SU-DHL-6 (cell line): ENCODE measurements at regions not wholly inside any gene's neighbourhood (a gene's known extent, or its start where the extent isn't known, plus 50 kb on each side); places are given as distances from the start of the nearest gene placed in this dataset.

Source experiments
- H2AFZ ChIP-seq: fragments of 200-600 bp; sonication (generic); 2 replicates; pipeline ENCODE4 v1.6.1; 2014; ENCODE audit warnings: low read depth, mild to moderate bottlenecking, moderate library complexity, mixed read lengths, antibody characterized with exemption, low read length; ENCODE audit not compliant: severe bottlenecking
- H3F3A ChIP-seq: fragments of 200-600 bp; shearing (Covaris generic); 2 replicates; pipeline ENCODE4 v1.6.0; 2016; ENCODE audit warnings: antibody characterized with exemption, mild to moderate bottlenecking; ENCODE audit not compliant: insufficient read depth
- H3K27ac ChIP-seq: fragments of 200-600 bp; sonication (generic); 2 replicates; pipeline ENCODE4 v1.5.1; 2016; ENCODE audit warnings: low read depth, mild to moderate bottlenecking, low read length, moderate library complexity, mixed read lengths
- H3K27me3 ChIP-seq: fragments of 200-600 bp; sonication (generic), shearing (Covaris generic); 2 replicates; pipeline ENCODE4 v1.6.0; 2014; ENCODE audit warnings: mild to moderate bottlenecking, low read length
- H3K36me3 ChIP-seq: fragments of 200-600 bp; sonication (generic); 2 replicates; pipeline ENCODE4 v1.6.1; 2014; ENCODE audit warnings: mild to moderate bottlenecking, low read length, mixed read lengths
- H3K4me2 ChIP-seq: fragments of 300-600, 200-600 bp; shearing (Covaris generic), sonication (generic); 2 replicates; pipeline ENCODE4 v1.6.0; 2014; ENCODE audit warnings: low read length, low read depth, mild to moderate bottlenecking; ENCODE audit not compliant: poor library complexity, severe bottlenecking
- H3K4me3 ChIP-seq: fragments of 200-600 bp; sonication (generic); 2 replicates; pipeline ENCODE4 v1.5.1; 2014; ENCODE audit warnings: antibody characterized with exemption, low read length, mild to moderate bottlenecking, mixed read lengths; ENCODE audit not compliant: insufficient read depth, poor library complexity, severe bottlenecking
- H3K79me2 ChIP-seq: fragments of 200-600 bp; sonication (generic); 2 replicates; pipeline ENCODE4 v1.6.1; 2014; ENCODE audit warnings: mild to moderate bottlenecking, low read length, moderate library complexity; ENCODE audit not compliant: insufficient read depth
- H3K9ac ChIP-seq: fragments of 200-600 bp; sonication (generic); 2 replicates; pipeline ENCODE4 v1.7.0; 2014; ENCODE audit warnings: mild to moderate bottlenecking, low read length
- H3K9me2 ChIP-seq: fragments of 200-600 bp; sonication (generic); replicated peaks from 2 replicates; pipeline ENCODE4 v1.6.1; 2014; ENCODE audit warnings: low read length; ENCODE audit not compliant: insufficient read depth
- H3K9me3 ChIP-seq: fragments of 200-600 bp; sonication (generic); 2 replicates; pipeline ENCODE4 v1.6.1; 2014; ENCODE audit warnings: low read length, mixed read lengths; ENCODE audit not compliant: insufficient read depth
- H4K20me1 ChIP-seq: fragments of 200-600 bp; sonication (generic); 2 replicates; pipeline ENCODE4 v1.6.1; 2014; ENCODE audit warnings: low read depth, mild to moderate bottlenecking, antibody characterized with exemption, low read length, moderate library complexity, mixed read lengths
- CTCF ChIP-seq: fragments of 200-600 bp; sonication (generic); IDR thresholded peaks from one replicate; pipeline ENCODE4 v1.5.1; 2017; ENCODE audit warnings: antibody characterized with exemption, mild to moderate bottlenecking, low read length, moderate library complexity; ENCODE audit not compliant: insufficient read depth, poor library complexity, severe bottlenecking
- EZH2phosphoT487 ChIP-seq: fragments of 200-600 bp; sonication (generic), shearing (Covaris generic); conservative IDR thresholded peaks from 2 replicates; pipeline ENCODE4 v1.6.1; 2018; ENCODE audit warnings: mild to moderate bottlenecking, antibody characterized with exemption, low read length, moderate library complexity, mixed read lengths

GRCh38 chr7:79507131-79507530 lies 53.7 kb upstream of the MAGI2 start:
- Histone ChIP-seq H3K79me2 (no peaks in the 10 kb centered on the region), H3K36me3 (no peaks in the 10 kb centered on the region), H2AFZ (no peak overlapping the region), H3K27me3 (no peaks in the 10 kb centered on the region), H4K20me1 (no peaks in the 10 kb centered on the region), H3K4me3 (no peak overlapping the region), H3K4me2 (no peak overlapping the region), H3F3A (no peaks in the 10 kb centered on the region), H3K9me2 (no peaks in the 10 kb centered on the region), H3K27ac (no peak overlapping the region), H3K9ac (no peak overlapping the region), H3K9me3 (no peaks in the 10 kb centered on the region)
- TF ChIP-seq CTCF (no peak), EZH2phosphoT487 (no peak)

GRCh38 chr7:79506481-79506880 lies 53.0 kb upstream of the MAGI2 start:
- Histone ChIP-seq H4K20me1 (no peaks in the 10 kb centered on the region), H3K9me3 (no peaks in the 10 kb centered on the region), H3K9me2 (no peaks in the 10 kb centered on the region), H3K27me3 (no peaks in the 10 kb centered on the region), H3K9ac (no peak overlapping the region), H3K27ac (no peak overlapping the region), H2AFZ (no peak overlapping the region), H3K36me3 (no peaks in the 10 kb centered on the region), H3K79me2 (no peaks in the 10 kb centered on the region), H3F3A (no peaks in the 10 kb centered on the region), H3K4me2 (no peak overlapping the region), H3K4me3 (no peak overlapping the region)
- TF ChIP-seq EZH2phosphoT487 (no peak), CTCF (no peak)

GRCh38 chr7:79504607-79505389 lies 51.3 kb upstream of the MAGI2 start:
- no peak overlapping the region for H3K27ac ChIP-seq
- no peak for TF ChIP-seq EZH2phosphoT487
- TF ChIP-seq CTCF, result no peak
- H3K36me3 ChIP-seq, result no peaks in the 10 kb centered on the region
- H3K4me2 ChIP-seq, result no peak overlapping the region
- H3K9me3 ChIP-seq, result no peaks in the 10 kb centered on the region
- H3F3A ChIP-seq, result no peaks in the 10 kb centered on the region
- H3K27me3 ChIP-seq, result no peaks in the 10 kb centered on the region
- no peak overlapping the region for H3K4me3 ChIP-seq
- H3K79me2 ChIP-seq, result no peaks in the 10 kb centered on the region
- no peaks in the 10 kb centered on the region for H4K20me1 ChIP-seq
- H3K9ac ChIP-seq, result no peak overlapping the region
- H3K9me2 ChIP-seq, result no peaks in the 10 kb centered on the region
- no peak overlapping the region for H2AFZ ChIP-seq
